GM18505 (cell line): ENCODE measurements at regions not wholly inside any gene's neighbourhood (a gene's known extent, or its start where the extent isn't known, plus 50 kb on each side); places are given as distances from the start of the nearest gene placed in this dataset.

Experiments
- ATAC-seq: cut with Tn5 transposase; IDR thresholded peaks from one replicate; pipeline ENCODE4 v1.9.1; 2021; ENCODE audit not compliant: unreplicated experiment
- POLR2A ChIP-seq: IDR thresholded peaks from 4 replicates; pipeline ENCODE4 v1.6.1; 2011; ENCODE audit warnings: borderline replicate concordance; ENCODE audit not compliant: insufficient read depth, insufficient read length; ENCODE audit errors: extremely low read depth

DNA sequence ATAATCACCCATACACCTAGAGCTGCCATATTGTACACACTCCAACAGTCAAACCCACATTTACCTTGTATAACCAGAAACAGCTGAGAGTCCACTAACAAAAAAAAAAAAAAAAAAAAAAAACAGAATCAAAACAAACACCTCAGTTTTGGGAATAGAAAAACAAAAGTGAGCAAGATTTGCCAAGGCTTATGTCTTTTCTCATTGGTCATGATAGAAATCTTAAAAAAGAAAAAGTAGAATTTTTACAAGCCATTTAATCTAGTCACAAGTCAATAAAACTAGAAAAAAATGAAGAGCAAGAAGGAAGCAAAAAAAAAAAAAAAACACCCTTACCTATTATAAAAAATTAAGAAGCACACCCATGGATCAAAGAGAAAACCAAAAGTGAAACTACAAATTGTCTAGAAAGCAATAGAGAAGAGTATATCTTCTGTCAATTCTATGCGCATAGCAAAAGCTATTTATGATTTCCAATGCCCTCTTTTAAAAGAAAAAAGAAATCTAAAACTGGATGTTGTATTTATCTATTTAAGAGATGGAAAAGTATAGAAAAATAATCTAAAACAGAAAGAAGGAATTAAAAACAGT, 113.2 kb upstream of the GALNT2 start:
- TF ChIP-seq POLR2A: no peak
- no peak for ATAC-seq

DNA sequence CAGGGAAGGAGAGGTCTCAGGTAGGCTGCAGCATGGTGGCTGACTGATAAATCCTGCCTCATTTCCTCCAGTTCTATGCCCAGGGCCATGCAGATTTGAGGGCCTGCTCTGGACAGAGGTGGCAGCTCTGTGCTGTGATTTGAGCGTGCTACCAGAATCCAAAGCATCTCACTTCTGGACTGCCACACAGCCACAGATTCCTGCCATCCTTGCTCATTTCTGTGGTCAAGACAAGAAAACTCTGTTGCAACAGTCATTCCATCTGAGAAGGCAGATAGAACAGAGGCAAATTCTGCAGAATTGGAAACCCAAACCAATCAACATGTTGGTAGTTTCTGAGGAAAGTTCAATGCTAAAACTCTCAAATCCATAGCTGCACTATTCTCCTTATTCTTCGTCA, 102.8 kb upstream of the GALNT2 start:
- ATAC-seq: no peak
- TF ChIP-seq POLR2A: no peak

DNA sequence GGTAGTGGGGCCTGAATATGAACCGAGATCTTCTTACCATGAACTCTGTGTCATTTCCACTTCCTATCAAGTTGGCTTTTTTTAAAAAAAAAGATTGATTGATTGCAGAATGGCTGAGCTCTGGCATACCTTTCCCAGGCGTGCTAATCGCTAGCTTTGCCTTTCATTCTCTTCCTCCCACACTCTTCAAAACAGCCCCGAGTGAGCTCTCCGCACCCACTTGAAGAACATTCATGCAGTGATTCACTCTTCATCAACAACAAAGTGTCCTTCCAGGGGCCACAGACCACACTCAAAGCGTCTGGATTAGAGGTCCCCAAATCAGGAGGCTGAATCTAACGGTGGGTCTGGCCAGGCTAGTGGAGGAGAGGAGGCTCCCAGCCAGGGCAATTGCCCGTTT, 96.3 kb upstream of the GALNT2 start:
- ATAC-seq: no peak
- TF ChIP-seq POLR2A: no peak

DNA sequence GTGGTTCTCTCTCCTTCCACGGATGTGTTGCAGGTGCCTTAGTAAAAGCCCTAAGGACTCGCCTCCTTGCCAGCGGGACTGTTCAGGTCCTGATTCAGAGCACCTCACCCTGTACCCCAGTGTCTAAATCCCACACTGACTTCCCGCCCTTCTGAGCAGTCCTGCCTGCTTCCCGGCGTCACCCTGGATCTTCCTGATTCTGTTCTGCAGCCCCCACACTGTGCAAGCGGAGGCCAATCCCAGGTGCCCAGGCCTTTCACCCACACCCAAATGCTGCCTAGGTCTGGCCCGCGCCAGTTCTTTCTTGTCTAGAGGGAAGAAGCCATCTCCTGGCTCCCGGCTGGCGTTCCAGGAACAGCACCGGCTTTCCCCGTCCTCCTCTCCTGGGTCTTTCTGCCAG, 95.9 kb upstream of the GALNT2 start:
- ATAC-seq: no peak

DNA sequence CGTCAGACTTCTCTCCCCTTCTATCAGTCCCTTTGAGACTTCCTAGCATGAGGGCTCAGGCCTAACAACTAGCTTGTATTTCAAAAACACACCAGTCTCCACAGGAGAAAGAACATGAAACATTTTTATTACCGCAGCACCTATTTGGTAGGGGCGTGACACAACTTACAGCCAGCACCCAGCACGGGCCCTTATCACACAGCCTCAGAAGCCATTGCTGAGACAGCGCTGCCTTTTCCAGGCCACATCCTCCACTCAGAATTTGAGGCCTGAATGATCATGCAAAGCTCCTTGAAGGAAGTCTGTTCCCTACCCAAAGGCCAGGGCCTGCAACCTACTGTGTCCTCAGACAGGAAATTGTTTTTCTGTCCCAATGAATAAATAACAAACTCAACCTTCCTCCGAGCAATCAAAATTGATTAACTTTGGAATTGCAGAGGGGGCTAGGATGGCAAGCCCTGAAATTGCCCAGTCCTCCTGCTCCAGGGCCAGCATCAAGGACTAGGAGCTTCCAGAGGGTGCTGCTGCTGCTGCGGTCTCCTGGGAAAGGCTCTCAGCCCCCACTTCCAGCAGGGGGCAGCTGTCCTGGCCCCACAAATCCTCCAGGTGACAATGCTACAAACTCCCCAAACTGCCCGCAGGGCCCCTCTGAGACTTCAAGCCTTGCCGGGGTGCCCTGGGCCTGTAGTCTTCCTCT, 94.3 kb upstream of the GALNT2 start:
- no peak for TF ChIP-seq POLR2A

More for the DNA sequence above, 95.9 kb upstream of the GALNT2 start:
- no peak for TF ChIP-seq POLR2A

DNA sequence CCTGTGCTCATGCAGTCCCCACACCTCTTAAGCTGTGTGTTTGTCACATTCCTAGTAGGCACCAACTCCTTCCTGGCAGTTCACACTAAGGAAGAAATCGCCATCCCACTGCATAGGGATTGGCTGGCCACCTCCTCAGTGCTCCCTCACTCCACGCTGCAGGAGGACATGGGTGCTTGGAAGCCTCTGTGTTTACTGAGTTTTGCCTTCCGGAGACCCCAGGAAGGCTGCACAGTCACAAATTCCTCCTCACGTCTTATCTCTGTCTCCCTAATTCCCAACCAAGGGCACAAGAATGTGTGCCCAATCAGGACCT, 93.8 kb upstream of the GALNT2 start:
- no peak for TF ChIP-seq POLR2A
- ATAC-seq: no peak

More for the DNA sequence above, 94.3 kb upstream of the GALNT2 start:
- ATAC-seq: no peak

DNA sequence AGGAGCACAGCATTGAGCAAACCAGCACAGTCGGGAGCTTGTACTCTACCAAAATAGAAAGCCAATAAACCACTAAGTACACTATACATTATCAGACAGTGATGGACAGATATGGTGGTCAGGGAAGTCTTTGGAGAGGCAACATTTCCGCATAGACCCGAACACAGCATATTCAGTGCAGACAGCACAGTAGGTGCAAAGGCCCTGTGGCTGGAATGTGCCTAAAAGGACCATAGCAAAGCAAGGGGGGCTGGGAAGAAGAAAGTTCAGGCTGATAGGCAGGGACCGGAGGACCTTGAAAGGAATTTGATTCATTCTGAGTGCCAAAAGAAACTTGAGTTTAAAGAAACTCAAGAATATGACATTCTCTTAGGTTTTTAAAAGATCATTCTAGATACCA, 92.0 kb upstream of the GALNT2 start:
- ATAC-seq: no peak
- no peak for TF ChIP-seq POLR2A

DNA sequence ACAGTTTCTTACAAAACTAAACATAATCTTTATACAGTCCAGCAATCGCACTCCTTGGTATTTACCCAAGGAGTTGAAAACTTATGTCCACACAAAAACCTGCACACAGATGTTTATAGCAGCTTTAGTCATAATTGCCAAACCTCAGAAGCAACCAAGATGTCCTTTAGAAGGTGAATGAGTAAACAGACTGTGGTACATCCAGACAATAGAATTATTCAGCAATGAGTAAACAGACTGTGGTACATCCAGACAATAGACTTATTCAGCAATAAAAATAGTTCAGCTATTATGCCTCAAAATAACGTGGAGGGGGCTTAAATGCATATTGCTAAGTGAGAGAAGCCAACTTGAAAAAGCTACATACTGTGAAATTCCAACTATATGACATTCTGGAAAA, 87.0 kb upstream of the GALNT2 start:
- no peak for ATAC-seq

DNA sequence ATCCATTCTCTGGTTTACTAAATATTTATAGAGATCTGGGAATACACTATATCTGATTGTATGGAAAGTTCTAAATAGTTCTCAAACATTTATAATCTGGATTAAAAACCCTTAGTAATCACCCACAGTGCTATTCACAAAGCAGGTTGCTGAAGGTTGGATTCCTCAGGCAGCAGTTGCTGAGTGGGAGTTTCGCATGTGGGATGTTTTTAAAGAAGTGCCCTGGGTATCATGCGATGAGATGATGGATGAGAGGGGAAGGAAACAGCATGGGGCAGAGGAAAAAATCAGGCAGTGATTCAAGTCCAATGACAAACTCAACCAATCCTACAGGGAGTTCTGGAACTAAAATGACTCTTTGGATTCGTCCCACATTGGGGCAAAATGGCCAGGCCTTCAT, 85.3 kb upstream of the GALNT2 start:
- ATAC-seq: no peak
- no peak for TF ChIP-seq POLR2A

More for the DNA sequence above, 87.0 kb upstream of the GALNT2 start:
- no peak for TF ChIP-seq POLR2A

DNA sequence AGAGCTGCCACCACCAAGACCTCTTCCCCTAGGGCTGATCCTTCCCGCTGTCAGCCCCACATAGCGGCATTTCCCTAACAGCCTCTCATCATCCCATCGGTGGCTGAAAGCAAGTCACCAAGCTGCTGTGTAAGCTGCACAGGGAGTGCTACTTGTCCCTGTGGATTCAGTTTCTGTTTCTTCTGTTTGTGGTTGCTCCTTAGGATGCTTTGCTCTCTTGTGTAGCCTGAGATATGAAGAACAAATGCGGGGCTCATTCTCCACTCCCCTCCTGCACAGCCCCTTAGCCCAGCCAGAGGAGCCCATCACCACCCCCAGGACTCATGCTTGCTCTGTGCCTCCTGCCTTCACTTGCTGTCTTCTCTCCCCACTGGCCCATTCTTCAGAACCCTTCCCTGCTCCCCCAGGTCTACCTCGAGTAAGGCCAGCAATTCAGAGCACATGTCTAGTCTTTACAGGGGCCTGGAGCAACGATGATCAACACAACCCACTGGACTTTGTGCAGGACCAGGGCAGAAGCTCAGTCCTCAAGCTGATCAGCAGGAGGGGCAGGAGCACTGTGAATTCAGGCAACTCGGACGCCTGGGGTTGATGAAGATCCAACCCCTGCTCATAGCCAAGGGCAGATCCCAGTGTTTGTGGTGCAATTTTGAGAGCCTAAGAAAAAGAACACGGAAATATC, 82.6 kb upstream of the GALNT2 start:
- no peak for TF ChIP-seq POLR2A
- no peak for ATAC-seq

DNA sequence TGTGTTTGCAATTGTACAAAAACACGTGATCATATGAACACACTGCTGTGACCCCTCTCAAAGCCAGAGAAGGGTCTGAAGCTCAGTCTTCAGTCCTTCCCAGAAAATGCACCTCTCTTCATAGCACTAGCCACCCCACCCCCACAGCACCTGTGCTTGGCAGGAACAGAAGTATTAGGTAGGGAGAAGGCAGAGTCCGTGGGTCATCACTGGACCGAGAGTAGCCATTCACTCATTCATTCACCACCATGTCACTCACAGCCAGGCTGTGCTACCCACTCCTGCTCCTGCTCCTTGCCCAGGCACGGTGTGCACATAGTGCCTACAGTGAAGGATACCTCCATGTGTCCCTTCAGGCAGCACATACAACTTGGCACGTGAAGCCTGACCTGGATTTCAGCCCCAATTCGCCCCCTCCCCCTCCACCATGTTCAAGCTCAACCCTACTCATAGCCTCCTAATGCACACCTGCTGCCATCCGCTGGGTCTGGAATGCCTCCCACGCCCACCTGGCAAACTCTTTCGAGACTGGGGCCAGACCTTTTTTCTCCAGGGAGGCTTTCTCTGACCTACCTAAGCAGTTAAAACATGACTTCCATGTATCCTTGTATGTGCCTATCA, 81.9 kb upstream of the GALNT2 start:
- TF ChIP-seq POLR2A: no peak
- ATAC-seq: no peak

DNA sequence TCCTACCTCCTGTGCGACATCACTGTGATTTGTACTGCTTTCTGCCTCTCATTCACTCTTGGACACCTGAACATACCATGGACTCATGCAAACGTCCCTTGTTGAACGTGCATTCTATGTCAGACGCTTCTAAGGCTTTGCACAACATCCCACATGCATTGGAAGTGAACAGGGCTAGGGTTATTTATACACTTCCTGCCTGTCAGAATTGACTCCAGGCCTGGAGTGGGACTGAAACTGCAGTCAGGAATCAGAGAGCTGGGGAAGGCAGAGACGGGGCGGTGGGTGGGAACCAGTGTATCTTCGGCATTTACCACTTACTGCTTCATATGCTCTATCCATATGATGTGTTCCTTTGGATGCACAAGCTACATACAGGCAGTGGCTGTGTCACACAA, 81.4 kb upstream of the GALNT2 start:
- no peak for TF ChIP-seq POLR2A
- no peak for ATAC-seq

DNA sequence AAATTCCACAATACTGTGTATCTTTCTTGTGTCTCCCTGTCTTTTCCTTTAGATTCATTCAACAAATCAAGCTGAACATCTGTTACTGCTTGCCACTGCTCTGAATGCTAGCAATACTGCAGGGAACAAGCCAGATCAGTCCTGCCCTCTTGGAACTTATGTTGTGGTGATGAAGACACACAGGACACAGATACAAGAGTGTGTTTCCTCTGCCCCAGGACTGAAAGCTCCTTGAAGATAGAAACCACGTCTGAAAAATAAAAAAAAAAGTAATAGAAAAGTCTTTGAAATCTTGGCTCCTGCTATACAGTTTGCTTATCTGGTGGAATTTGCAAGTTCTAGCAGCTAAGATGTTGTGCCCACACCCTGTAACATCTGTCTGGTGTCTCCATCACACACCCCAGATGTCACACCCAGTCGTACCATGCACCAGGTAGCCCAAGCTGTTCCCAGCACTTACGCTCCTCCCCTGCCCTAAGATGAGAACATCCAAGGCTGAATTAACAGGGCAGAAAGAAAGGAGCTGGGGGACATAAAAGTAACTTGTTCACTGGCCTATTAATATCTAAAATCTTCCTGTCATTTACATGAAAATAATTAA, 80.2 kb upstream of the GALNT2 start:
- no peak for ATAC-seq
- TF ChIP-seq POLR2A: no peak
